Neural cell (in vitro differentiated cells): ENCODE measurements at regions not wholly inside any gene's neighbourhood (a gene's known extent, or its start where the extent isn't known, plus 50 kb on each side); places are given as distances from the start of the nearest gene placed in this dataset.

Source experiments
- CTCF ChIP-seq: fragments of 450-650 bp; IDR thresholded peaks from 2 replicates; pipeline ENCODE4 v1.5.1; 2014; ENCODE audit warnings: antibody characterized with exemption, mild to moderate bottlenecking, moderate library complexity; ENCODE audit not compliant: poor library complexity, severe bottlenecking
- EP300 ChIP-seq: fragments of 450-650 bp; conservative IDR thresholded peaks from 2 replicates; pipeline ENCODE4 v1.6.1; 2014; ENCODE audit warnings: antibody characterized with exemption, mild to moderate bottlenecking, moderate library complexity; ENCODE audit not compliant: poor library complexity, severe bottlenecking
- POLR2AphosphoS5 ChIP-seq: IDR thresholded peaks from 2 replicates; pipeline ENCODE4 v1.6.1; 2012
- SMC3 ChIP-seq: fragments of 450-650 bp; conservative IDR thresholded peaks from 2 replicates; pipeline ENCODE4 v1.6.1; 2014; ENCODE audit warnings: antibody characterized with exemption, mild to moderate bottlenecking, moderate library complexity; ENCODE audit not compliant: poor library complexity

- TF ChIP-seq CTCF (no peak), EP300 (no peak), POLR2AphosphoS5 (no peak), SMC3 (no peak)
These were observed 312.5 kb upstream of the PDGFD start for GRCh38 chr11:104476454-104476853.
